NCI-H187 (cell line): ENCODE measurements at regions not wholly inside any gene's neighbourhood (a gene's known extent, or its start where the extent isn't known, plus 50 kb on each side); places are given as distances from the start of the nearest gene placed in this dataset.
"Not testable (repeated sequence)": the region's sequence is repeated elsewhere in the genome, so short reads cannot be mapped to it uniquely, and the experiment has no call there.

Experiments
- DNase-seq, 2 experiments: peaks; one replicate each; lab custom pipeline; 2025; lab: John Stamatoyannopoulos, UW

DNA sequence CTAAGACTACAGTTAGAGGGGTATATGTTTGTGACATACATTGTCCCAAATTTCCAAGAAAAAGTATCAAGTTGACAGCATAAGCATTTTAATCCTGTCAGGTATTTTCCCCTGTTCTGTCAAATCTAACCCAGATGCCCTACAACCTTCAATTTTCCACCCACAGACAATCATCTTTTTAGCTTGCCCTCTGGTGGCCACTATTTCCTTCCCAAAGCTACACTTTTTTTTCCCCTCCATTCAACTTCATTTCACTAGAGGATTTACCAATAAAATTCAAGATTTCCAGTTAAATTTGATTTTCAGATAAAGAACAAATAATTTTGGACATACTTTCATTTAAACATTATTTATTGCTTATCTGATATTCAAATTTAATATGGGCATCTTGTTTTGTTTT lies 286.6 kb downstream of the TENT5A start:
- DNase-seq, result no peak

DNA sequence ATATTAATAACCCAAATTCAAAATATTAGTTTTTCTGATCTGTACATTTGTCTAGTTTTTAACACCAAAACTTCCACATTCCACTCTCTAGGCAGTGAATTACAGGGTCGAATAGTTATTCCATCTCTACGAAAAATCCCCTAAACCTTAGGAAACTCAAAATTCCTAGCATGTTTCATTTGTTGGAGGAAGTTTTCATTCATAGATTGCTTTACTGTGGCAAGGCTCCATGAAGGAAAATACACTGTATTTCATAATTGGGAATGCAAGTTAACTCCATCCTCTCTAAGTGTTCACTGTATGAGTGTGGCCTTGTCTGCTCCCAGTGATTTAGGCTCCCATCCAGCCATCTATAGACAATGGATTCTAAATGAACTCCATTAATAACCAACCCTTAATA lies 296.1 kb downstream of the TENT5A start:
- no peak for DNase-seq

DNA sequence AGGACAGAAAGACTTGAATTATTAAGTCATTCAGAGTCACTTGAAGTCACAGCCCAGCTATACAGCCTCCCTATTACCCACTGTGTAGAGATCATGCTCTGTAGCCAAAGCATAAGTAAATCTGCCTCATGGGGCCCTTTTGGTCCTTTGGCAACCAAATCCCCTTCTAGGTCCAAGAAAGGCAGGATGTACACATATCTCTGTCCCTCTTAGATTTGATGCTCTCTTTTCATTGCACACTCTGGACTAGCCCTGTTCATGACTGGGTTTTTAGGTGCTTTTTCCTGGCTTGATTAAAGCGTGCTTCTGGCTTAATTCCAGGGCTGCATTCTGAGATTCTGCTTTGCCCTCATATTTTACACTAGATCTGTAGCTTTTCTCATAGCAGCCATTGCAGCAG lies 296.8 kb downstream of the TENT5A start:
- no peak for DNase-seq

DNA sequence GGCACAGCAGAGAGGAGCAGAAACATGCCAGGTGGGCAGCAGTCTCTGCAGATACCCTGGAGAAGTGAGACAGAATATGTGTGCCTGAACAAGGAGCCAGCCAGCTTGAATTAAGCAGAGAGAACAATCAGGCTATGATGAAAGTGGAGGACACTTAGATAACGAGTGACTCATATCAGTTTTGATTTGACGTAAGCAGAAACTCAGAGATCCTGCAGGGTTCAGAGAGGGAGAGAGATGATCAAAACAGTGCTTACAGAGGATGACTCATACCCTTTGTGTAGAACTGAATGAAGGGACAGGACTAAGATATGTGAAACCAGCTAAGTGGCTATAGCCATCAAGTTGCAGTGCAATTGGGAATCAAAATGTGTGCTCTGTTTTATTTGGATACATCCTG lies 300.7 kb downstream of the TENT5A start:
- no peak for DNase-seq

DNA sequence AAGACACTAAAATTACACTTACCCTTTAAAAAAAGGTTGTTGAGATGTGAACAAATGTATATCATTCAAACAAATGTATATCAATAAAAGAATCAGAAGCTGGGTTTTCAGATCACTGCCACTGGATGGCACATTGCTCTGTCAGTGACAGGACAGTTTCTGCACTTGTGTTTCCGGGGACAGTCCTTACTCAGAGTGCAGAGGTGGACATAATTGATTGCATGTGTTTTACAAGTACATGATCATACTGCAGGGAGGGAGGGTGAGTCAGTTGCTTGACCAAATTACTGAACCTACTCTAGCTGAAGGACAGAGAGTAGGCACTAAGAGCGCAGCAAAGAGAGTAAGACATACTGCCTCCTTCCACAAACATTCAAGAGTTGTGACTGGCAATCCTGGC lies 302.3 kb downstream of the TENT5A start:
- no peak for DNase-seq

DNA sequence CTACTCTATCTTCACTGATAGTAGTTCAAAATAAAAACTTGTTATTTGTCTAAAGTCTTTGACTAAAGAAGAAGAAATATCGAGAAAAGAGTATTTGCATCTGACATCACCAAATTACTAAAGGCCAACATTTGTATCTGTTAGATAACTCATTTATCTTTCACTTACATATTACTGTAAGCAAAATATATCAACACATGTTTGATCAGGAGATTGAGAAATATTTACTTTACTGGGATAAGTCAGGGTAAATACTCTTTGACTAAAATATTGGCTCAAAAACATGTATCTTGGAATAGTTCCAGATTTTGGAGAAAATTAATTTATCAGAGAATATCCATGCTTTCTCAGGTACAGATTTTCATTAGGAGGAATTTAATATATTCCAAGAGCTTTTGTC lies 306.0 kb downstream of the TENT5A start:
- DNase-seq, result no peak

DNA sequence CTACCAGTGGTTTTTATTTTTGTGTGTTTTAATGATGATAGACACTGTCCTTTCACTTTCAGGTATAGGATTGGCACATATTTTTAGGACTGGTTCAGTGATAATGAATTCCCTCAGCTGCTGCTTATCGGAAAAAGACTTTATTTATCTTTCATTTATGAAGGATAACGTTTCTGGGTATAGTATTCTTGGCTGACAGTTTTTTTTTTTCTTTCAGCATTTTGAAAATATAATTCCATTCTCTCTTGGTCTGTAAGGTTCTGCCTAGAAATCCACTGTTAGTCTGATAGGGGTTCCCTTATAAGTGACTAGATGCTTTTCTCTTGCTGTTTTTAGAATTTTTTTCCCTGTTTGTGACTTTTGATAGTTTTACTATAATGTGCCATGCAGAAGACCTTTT lies 313.1 kb downstream of the TENT5A start:
- DNase-seq, result no peak

DNA sequence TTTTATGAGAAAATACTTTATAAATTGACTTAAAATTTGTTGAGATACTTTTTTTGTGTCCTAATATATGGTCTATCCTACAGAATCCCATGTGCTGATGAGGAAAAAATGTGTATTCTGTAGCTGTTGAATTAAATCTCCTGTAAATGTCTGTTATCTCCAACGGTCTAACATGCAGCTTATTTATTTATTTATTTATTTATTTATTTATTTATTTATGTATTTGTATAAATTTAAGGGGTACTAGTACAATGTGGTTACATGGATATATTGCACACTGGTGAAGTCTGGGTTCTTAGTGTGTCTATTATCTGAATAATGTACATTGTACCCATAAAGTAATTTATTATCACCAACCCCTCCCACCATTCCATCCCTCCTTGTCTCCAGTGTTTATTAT lies 315.5 kb downstream of the TENT5A start:
- DNase-seq, result no peak

DNA sequence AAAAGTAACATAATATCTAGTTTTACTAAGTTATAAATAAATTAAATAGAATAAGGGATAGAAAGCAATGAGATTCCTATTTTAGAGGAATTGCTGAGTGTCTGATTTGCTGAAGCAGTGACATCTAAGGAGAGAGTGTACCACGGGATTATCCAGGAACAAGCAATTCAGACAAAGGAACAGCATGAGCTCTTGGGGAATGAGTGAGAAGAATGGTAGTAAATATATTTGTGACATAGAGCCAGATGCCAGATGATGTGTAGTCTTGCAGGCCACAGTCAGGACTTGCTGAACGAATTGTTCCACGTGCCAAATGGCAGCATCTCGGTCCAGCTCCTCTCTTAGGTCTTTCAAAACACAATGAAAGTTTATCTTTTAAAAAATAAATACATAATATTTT lies 339.2 kb downstream of the TENT5A start:
- DNase-seq, result no peak

DNA sequence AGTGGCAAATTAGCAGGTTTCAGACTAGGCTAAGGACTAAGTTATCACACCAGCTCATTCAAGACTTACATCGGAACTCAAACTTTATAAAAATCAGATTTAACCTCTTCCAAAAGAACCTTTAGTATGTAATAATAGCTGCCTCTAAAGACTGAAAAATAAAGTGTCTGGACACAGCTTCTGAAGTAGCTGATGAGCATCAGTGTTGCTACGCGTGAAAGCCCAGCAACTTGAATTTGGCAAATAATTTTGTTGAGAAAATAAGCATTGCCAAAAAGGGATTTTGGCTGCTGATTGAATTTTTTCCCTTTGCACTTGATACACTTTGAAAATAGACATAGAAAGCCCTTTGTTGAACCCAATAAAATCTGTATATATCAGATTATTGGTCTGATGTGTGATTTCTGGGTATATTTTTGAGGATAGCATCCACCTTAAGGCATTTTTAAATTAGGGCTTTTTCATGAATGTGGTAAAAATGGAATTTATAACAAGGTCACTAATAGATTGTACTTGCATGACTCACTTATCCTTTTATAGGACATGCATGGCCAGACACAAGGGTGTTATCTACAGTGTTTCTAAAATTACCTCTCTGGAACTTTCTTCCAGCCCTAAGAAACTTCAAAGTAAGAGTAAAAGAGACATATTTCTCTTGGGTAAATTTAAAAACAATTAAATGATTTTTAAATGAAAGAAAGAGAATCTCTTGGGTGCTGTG lies 350.4 kb downstream of the TENT5A start:
- no peak for DNase-seq

DNA sequence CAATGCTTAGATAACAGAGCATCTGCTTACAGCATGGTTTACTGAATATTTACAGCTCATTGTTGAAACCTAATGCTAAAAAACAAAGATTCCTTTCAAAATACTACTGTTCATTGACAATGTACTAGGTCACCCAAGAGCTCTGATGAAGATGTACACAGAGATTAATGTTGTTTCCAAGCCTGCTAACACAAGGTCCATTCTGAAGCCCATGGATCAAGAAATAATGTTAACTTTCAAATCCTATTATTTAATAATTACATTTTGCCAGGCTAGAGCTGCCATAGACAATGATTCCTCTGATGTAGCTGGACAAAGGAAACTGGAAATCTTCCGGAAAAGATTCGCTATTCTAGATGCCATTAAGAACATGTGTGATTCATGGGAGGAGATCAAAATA lies 355.6 kb downstream of the TENT5A start:
- DNase-seq, result no peak

DNA sequence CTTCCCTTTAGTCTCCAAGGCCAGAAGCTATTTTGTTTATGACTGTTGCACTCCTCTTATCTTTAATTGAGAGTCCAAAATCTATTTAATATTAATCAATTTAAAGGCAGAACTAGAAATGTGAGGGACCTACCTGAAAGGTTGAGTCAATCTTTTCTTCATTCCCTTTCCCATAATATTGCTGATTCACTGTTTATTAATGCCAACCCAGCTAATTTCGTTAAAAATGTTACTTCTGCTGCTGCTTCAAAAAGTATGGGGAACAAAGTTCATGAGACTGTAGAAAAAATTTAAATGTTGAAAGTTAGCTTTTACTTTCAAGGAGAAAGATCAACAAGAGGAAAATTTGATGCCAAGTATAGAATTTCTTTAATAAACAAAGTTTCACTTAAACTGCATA lies 365.3 kb downstream of the TENT5A start:
- DNase-seq, result no peak

DNA sequence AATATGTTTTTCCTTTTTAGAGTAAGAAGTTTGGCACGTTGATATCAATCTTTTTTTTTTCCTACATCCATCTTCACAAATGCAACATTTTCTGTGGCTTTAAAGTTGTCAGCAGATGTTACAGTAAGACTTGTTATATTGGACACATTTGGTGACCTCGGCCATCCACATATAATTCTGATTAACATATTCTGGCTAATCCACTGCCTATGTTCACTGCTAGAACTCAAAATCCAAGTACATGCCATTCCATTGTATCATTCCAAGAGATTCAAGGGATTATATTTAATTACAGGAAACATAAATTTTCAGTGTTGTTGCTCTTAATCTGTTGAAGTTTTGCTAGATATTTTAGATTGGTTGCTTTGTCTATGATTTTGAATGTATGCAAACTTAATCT lies 367.6 kb downstream of the TENT5A start:
- DNase-seq, result no peak

DNA sequence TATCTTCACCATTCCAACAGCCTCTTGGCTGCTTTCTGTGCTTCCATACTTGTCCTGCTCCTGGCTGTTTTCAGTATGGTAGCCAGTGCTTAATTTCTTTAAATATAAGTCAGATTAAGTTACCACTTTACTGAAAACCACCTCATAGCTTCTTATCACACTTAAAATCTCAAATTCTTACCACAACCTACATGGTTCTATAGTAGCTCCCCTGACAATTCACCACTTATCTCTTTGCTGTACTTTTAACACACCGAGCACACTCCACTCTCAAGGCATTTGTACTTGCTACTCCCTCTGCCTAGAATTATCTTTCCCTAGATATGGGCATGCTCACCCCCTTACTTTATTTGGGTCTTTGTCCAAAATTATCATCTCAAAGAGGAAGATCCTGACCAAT lies 369.0 kb downstream of the TENT5A start:
- no peak for DNase-seq

DNA sequence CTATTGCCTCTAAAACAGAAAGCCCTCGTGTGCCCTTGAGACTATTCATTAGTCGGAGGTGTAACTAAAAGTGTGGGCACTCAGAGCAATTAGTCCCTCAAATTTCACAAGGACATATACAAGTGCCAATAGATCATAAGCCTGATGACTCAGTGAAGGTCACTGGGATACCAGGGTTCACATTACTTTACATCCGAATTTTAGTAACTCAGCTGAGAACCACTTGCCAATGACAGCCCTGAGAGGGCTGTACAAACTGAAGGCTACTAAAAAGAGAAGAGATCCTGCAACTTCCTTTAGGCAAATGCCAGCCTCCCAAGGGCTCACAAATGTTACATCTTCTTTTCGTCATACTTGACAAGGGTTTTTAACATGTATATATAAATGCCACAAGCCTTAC lies 369.6 kb downstream of the TENT5A start:
- DNase-seq, result no peak

DNA sequence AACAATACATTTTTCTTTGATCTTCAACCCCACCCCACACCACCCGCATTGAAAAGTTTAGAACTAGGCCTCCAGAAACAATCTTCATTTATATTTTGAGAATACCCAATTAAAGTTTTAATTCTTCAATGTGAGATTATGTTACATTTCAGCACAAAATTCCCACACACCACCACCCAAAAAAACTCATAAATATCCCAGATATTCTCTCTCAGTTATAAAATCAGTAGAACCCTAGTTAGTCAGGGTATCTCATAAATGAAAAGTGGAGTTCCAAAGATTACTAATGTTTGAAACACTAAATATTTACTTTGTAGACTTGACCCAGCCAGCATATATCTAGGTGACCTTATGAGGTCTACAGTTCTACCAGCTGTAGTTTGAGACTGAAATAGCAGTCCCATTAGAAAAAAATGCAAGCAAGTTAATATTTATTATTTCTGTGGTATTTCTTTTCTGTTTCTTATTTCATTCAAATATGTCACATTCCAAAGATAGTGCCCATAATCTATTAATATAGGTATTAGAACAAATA lies 371.0 kb downstream of the TENT5A start:
- DNase-seq, result no peak

DNA sequence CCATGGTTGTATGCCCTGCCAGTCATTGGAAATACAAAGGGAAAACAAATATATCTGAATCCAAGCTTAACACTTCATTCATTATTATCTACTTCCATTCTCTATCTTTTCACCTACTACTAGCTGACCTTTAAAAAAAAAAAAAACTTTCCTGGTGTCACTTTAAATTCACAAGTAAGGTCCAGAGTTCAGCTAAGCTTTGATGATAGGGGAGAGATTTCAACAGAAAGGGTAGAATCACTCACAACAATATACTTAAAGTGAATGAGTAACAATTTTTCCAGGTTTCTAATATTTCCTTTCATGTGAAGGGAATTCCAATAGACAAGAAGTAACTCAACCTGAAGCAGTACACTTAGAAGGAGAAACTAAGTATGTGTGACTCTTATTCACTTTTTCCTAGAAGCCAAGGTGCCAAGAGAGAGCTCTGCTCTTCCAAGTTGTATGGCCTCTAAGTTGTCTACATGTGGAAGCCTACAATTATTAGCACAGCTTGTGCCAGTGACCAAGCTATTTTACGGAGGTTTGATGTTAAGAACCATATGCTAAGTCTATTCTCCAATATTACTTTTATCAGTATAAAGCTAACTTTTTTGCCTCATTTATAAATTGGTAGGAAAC lies 371.7 kb downstream of the TENT5A start:
- no peak for DNase-seq

DNA sequence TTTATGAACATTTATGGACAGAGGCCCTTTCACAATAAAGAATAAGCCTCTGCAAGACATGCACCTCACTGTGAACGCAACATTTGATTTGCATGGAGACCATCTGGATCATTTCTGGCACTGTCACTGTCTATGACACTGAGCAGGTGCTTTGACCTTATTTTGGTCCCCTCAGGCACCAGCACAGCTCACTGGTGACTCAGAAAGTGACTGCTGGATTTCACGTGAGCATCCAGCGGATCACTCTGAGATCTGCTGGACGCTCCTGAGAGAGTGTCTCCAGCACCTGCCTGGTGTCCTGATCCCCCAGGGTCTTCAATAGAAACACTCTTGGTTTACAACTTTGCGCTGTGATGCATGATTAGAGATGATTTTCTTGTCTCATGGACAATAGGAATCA lies 375.7 kb downstream of the TENT5A start:
- DNase-seq, result no peak

DNA sequence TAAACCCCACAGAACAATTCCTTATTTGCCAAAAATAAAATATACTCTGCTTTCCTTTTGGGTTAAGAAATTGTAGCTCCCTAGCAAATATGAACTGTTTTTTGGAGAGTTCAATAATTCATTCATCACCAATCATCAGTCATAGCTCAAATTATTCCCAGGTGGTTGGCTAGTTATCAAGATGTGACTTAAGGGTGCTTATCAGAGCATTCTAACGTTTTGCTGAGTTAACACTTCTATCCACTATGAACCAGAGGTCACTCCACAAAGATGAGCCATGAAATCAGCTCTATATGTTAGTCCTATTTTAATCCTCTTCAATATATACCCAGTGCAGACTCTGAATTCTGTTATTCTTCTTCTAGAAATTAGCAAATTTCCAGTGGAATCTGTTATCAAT lies 379.1 kb downstream of the TENT5A start:
- DNase-seq, result no peak

DNA sequence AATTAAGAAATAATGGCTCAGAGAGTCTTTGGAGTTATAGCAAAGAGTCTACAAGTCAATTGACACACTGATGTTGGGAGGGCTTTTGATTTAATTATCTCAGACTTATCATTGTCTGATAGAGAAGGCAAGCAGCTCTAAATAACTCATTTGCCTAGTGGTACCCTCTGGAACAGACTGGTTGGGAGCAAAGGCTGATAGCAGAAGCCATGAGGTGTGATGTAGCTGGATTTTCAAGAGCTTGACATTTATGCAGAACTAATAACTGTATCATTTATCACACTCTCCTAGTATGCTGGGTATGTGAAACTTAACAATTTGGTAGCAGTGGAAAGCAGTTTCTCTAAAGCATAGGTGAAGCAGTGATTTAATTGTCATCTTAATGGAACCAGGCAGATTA lies 380.6 kb downstream of the TENT5A start:
- no peak for DNase-seq

DNA sequence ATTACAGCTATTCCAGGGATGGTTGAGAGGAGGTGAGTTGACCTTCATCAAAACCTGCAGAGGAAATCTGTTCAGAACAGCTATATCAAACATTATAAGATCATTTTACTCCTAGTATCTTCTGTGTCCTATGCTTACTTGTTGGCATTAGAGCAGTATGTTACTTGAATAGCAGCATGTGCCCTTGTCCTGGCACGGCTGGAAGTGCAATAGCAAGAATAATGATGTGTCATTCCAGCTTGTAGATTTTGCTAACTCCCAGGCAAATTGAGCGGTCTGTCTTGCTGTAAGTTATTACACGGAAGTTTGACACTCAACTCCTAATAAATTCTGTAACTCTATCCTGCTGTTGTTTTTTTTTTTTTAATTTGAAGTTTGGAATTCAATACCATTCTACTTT lies 385.5 kb downstream of the TENT5A start:
- DNase-seq, result no peak

DNA sequence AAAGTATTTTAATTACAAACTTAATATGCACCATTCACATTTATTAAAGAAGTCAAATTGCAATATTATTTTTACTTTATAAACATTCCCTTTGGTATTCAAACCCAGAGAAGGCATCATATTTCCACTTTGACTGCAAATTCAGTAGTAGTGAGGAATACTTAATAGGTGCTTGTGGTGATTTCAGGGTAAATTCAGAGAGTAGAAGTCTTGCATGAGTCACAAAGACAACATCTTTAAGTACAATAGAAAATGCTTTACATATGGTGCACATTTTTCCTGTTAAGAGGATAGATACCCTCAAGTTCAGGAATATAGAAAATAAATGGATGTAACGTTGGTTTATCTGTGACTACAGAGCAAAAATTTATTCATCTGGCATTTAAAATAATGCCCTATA lies 390.2 kb downstream of the TENT5A start:
- no peak for DNase-seq

DNA sequence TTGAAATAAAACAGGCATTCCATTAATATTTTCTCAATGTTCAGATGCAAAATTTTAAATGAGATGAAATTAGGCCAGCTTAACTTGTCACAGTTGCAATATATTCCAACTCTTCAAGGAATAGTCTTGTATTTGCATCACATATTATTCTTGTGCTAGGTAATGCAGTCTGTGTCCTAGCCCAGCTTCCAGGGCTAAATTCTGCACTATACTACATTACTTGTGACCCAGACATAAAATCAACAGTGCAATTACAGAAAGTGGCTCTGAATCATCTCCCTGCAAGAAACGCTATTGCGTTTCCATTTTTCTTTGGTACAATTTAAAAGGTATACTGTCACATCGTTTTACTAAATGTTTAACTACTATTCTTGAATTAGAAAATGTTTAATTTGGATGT lies 399.2 kb downstream of the TENT5A start:
- DNase-seq, result no peak

DNA sequence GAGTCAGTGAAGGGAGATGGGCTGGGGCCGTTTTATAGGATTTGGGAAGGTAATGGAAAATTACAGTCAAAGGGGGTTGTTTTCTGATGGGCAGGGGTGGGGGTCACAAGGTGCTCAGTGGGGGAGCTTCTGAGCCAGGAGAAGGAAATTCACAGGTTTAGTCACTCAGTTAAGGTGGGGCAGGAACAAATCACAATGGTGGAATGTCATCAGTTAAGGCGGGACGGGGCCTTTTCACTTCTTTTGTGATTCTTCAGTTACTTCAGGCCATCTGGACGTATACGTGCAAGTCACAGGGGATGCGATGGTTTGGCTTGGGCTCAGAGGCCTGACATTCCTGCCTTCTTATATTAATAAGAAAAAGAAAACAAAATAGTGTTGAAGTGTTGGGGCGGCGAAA lies 408.5 kb downstream of the TENT5A start:
- DNase-seq, result not testable (repeated sequence)
